HepG2 (cell line): ENCODE measurements at regions not wholly inside any gene's neighbourhood (a gene's known extent, or its start where the extent isn't known, plus 50 kb on each side); places are given as distances from the start of the nearest gene placed in this dataset.

Experiments used
- CTCF ChIP-seq: sonication (generic); formaldehyde crosslinking; IDR thresholded peaks from 2 replicates; pipeline ENCODE4 v1.5.0; 2020; ENCODE audit warnings: mild to moderate bottlenecking, missing genetic modification reagents, moderate library complexity
- KDM5A ChIP-seq: fragments of 200-600 bp; sonication (generic); IDR thresholded peaks from 2 replicates; pipeline ENCODE4 v1.7.0; 2018; ENCODE audit warnings: antibody characterized with exemption, mild to moderate bottlenecking, low read length, borderline replicate concordance
- STAT5B ChIP-seq: sonication (generic); formaldehyde crosslinking; IDR thresholded peaks from 2 replicates; pipeline ENCODE4 v1.4.0; 2020; ENCODE audit warnings: missing genetic modification reagents
- UBTF ChIP-seq: sonication (generic); formaldehyde crosslinking; IDR thresholded peaks from 2 replicates; pipeline ENCODE4 v1.4.0; 2020; ENCODE audit warnings: mild to moderate bottlenecking, missing genetic modification reagents

- TF ChIP-seq STAT5B (CRISPR knock-in tag) (no peak), CTCF (CRISPR knock-in tag) (no peak), KDM5A (no peak), UBTF (no peak)
Observed at GRCh38 chrX:8377041-8377440, 87.6 kb upstream of the VCX3B start.
